Panc1 (cell line): ENCODE measurements at regions not wholly inside any gene's neighbourhood (a gene's known extent, or its start where the extent isn't known, plus 50 kb on each side); places are given as distances from the start of the nearest gene placed in this dataset.
"Not testable (repeated sequence)": the region's sequence is repeated elsewhere in the genome, so short reads cannot be mapped to it uniquely, and the experiment has no call there.

ENCODE experiments used
- ATAC-seq: fragments of 200-7000 bp; cut with Tn5 transposase; 2 replicates; pipeline ENCODE4 v1.9.1; 2020; ENCODE audit warnings: mild to moderate bottlenecking, moderate library complexity
- BruUV-seq: library from RNA; stranded (reverse); fragments of 400-500 nt; replicated peaks from 2 replicates; lab custom pipeline; 2021; lab: Mats Ljungman, UMichigan
- CTCF ChIA-PET: fragments of 300-600 bp; sonication (Branson Sonifier 250); formaldehyde crosslinking; loops from one replicate; lab custom pipeline; 2022; ENCODE audit warnings: antibody characterized with exemption; lab: Charles Lee
- POLR2A ChIA-PET: fragments of 300-600 bp; sonication (Branson Sonifier 250); formaldehyde crosslinking; loops from one replicate; lab custom pipeline; 2022; ENCODE audit warnings: antibody characterized with exemption; lab: Charles Lee
- DNase-seq: peaks from one replicate; pipeline ENCODE4 v3.0.0-alpha.2; 2010; ENCODE audit warnings: low read depth, low spot score
- H3K27ac ChIP-seq: 2 replicates; pipeline ENCODE4 v1.5.1; 2011; ENCODE audit warnings: mild to moderate bottlenecking, low read length, inconsistent platforms
- H3K27me3 ChIP-seq: fragments of 200-500 bp; sonication (Bioruptor generic); 2 replicates; pipeline ENCODE4 v1.6.0; 2014; ENCODE audit warnings: low read length, inconsistent platforms; ENCODE audit not compliant: control insufficient read depth, insufficient read depth
- H3K36me3 ChIP-seq: fragments of 200-500 bp; sonication (Bioruptor generic); 2 replicates; pipeline ENCODE4 v1.5.1; 2014; ENCODE audit warnings: inconsistent platforms, mild to moderate bottlenecking, low read length, moderate library complexity; ENCODE audit not compliant: control insufficient read depth, insufficient read depth
- H3K4me1 ChIP-seq: 2 replicates; pipeline ENCODE4 v1.5.1; 2011; ENCODE audit warnings: inconsistent platforms, mild to moderate bottlenecking, low read length, moderate library complexity; ENCODE audit not compliant: control insufficient read depth, insufficient read depth
- H3K4me3 ChIP-seq, 2 experiments: 2 replicates each; pipeline ENCODE4 v1.5.1; 2011 to 2012; ENCODE audit warnings: low read depth in 2 of 2, low read length in 2 of 2, mild to moderate bottlenecking in 2 of 2, inconsistent platforms in 1 of 2, moderate library complexity in 1 of 2
- H3K9me3 ChIP-seq: fragments of 200-500 bp; sonication (Bioruptor generic); 2 replicates; pipeline ENCODE4 v1.5.1; 2014; ENCODE audit warnings: low read depth, mild to moderate bottlenecking, inconsistent platforms, low read length, moderate library complexity; ENCODE audit not compliant: control insufficient read depth, insufficient read depth
- POLR2AphosphoS5 ChIP-seq: IDR thresholded peaks from 2 replicates; pipeline ENCODE4 v1.6.1; 2012; ENCODE audit warnings: mild to moderate bottlenecking, low read depth, low read length, moderate library complexity
- SIN3A ChIP-seq: IDR thresholded peaks from 2 replicates; pipeline ENCODE4 v1.6.1; 2012; ENCODE audit warnings: low read depth, mild to moderate bottlenecking, low read length, moderate library complexity, borderline replicate concordance; ENCODE audit not compliant: insufficient read depth
- TCF7L2 ChIP-seq: IDR thresholded peaks from 2 replicates; pipeline ENCODE4 v1.6.1; 2011; ENCODE audit warnings: mild to moderate bottlenecking, low read depth, low read length, inconsistent platforms
- in situ Hi-C: cut with HindIII; loops from 2 replicates; pipeline ENCODE4 v1.10.0; 2016; ENCODE audit warnings: low sequenced_read_pairs, low pct_unique_long_range_greater_than_20kb
- intact Hi-C: fragments of 100-400 bp; cut with micrococcal nuclease; formaldehyde crosslinking; loops from one replicate; pipeline ENCODE4 v1.10.0; 2022; ENCODE audit not compliant: unreplicated experiment
- TF ChIP-seq, protein P1 (sequence below): fragments of 450-650 bp; IDR thresholded peaks from 2 replicates; pipeline ENCODE4 v1.5.1; 2017; ENCODE audit warnings: mild to moderate bottlenecking
- TF ChIP-seq, protein P2 (sequence below), 2 experiments: IDR thresholded peaks; 2 replicates each; pipeline ENCODE4 v1.6.1; 2011 to 2012; ENCODE audit warnings: low read depth in 2 of 2, control low read depth in 1 of 2, low read length in 1 of 2, mild to moderate bottlenecking in 1 of 2, moderate library complexity in 1 of 2; ENCODE audit not compliant: insufficient read depth in 1 of 2

DNA sequence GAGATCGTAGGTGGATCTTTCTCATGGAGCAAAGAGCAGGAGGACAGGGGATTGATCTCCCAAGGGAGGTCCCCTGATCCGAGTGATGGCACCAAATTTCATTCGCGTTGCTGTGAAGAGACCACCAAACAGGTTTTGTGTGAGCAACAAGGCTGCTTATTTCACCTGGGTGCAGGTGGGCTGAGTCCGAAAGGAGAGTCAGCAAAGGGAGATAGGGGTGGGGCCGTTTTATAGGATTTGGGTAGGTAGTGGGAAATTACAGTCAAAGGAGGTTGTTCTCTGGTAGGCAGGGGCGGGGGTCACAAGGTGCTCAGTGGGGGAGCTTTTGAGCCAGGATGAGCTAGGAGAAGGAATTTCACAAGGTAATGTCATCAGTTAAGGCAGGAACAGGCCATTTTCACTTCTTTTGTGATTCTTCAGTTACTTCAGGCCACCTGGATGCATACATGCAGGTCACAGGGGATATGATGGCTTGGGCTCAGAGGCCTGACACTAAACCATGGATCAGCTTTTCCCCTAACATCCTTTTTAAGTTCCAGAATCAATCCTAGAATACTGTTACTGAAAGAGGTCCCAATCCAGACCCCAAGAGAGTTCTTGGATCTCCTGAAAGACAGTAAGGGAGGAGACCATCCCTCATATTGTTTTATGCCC lies 110.6 kb upstream of the PPM1J start:
- DNase-seq, in situ Hi-C loops, intact Hi-C loops, H3K9me3 ChIP-seq, H3K4me1 ChIP-seq, CTCF ChIA-PET, BruUV-seq, H3K4me3 ChIP-seq, H3K36me3 ChIP-seq, H3K27me3 ChIP-seq, POLR2A ChIA-PET, H3K27ac ChIP-seq, ATAC-seq: not testable (repeated sequence)

DNA sequence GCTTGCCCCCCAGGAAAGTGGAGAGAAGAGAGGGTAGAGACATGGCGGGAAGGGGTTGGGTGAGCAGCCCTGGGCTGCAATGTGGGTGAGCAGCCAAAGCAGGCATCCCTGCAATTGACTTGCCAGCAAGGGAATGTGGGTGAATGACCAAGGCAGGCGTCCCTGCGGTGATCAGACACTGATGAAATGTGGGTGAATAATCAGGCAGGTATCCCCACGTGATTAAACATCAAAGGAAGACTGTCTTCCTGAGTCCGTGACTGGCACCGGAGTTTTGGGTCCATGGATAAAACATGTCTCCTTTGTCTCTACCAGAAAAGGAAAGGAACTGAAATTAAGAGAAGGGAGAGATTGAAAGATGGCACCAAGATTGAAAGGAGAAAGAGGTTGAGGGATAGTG lies 109.9 kb upstream of the PPM1J start:
- ATAC-seq, H3K4me1 ChIP-seq, in situ Hi-C loops, H3K9me3 ChIP-seq, H3K36me3 ChIP-seq, H3K27ac ChIP-seq, BruUV-seq, intact Hi-C loops, POLR2A ChIA-PET, CTCF ChIA-PET, DNase-seq, H3K4me3 ChIP-seq, H3K27me3 ChIP-seq: not testable (repeated sequence)

DNA sequence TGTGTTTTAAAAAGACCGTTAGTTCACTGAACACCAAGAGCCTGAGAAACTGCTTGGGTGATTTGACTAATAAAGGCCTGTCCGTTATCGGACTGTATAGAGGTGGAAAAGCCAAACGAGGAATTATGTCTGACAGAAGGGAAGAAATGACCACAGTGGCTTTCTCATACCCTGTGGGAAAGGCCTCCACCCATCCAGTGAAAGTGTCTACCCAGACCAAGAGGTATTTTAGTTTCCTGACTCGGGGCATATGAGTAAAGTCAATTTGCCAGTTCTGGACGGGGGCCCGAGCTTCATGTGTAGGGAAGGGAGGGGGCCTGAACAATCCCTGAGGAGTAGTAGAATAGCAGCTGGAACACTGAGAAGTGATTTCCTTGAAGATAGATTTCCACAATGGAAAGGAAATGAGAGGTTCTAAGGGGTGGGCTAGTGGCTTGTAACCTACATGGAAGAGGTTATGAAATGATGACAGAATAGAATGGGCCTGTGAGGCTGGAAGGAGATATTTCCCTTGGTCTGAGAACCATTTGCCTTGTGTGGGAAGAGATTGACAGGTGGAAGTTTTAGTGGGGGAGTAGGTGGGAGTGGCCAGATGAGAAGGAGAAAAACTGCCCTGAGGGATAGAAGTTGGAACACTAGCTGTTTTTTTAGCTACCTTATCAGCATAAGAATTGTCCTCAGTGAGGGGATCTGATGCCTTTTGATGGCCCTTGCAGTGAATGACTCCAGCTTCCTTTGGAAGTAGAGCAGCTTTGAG lies 106.4 kb upstream of the PPM1J start:
- BruUV-seq, ATAC-seq, H3K27ac ChIP-seq: not testable (repeated sequence)

DNA sequence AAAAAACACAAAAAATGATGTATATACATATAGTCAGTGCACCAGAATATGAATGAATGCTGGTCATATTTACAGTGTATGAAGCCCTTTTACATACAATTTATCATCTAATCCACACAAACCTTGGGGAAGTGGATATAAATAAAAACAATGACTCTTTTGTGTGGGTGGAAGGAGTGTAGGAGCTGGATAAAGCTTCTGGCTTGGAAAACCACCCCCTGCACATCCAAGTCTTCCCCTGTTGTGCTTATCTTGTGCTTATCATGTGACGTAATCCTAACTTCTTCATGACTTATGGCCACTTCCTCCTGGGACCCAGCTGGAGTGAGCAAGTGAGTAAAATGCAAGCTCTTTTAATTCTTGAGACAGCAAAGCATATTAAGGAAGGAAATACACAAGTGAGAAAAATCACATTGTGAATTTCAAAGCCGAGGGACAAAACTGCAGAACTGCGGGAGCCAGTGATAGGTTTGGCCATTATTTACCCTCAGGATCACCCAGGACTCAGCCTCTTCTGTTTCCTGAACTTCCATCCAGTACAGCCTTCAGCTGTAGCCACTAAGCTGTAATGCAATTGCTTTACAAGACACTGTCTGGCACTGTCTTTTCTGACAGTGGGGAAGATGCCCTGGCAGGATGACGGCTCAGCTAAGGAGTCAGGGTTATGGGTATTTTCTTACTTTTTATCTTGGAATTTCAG lies 104.0 kb upstream of the PPM1J start:
- TF ChIP-seq, protein P1, sequence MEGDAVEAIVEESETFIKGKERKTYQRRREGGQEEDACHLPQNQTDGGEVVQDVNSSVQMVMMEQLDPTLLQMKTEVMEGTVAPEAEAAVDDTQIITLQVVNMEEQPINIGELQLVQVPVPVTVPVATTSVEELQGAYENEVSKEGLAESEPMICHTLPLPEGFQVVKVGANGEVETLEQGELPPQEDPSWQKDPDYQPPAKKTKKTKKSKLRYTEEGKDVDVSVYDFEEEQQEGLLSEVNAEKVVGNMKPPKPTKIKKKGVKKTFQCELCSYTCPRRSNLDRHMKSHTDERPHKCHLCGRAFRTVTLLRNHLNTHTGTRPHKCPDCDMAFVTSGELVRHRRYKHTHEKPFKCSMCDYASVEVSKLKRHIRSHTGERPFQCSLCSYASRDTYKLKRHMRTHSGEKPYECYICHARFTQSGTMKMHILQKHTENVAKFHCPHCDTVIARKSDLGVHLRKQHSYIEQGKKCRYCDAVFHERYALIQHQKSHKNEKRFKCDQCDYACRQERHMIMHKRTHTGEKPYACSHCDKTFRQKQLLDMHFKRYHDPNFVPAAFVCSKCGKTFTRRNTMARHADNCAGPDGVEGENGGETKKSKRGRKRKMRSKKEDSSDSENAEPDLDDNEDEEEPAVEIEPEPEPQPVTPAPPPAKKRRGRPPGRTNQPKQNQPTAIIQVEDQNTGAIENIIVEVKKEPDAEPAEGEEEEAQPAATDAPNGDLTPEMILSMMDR = no peak
- TF ChIP-seq TCF7L2 (no peak), POLR2AphosphoS5 (no peak), SIN3A (no peak)
- TF ChIP-seq, protein P2, sequence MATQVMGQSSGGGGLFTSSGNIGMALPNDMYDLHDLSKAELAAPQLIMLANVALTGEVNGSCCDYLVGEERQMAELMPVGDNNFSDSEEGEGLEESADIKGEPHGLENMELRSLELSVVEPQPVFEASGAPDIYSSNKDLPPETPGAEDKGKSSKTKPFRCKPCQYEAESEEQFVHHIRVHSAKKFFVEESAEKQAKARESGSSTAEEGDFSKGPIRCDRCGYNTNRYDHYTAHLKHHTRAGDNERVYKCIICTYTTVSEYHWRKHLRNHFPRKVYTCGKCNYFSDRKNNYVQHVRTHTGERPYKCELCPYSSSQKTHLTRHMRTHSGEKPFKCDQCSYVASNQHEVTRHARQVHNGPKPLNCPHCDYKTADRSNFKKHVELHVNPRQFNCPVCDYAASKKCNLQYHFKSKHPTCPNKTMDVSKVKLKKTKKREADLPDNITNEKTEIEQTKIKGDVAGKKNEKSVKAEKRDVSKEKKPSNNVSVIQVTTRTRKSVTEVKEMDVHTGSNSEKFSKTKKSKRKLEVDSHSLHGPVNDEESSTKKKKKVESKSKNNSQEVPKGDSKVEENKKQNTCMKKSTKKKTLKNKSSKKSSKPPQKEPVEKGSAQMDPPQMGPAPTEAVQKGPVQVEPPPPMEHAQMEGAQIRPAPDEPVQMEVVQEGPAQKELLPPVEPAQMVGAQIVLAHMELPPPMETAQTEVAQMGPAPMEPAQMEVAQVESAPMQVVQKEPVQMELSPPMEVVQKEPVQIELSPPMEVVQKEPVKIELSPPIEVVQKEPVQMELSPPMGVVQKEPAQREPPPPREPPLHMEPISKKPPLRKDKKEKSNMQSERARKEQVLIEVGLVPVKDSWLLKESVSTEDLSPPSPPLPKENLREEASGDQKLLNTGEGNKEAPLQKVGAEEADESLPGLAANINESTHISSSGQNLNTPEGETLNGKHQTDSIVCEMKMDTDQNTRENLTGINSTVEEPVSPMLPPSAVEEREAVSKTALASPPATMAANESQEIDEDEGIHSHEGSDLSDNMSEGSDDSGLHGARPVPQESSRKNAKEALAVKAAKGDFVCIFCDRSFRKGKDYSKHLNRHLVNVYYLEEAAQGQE (IDR thresholded peaks at IDR 0.05; ENCODE audit: insufficient read depth in 1 of 2, low read depth in 2 of 2, low read length in 1 of 2) = no peak
- intact Hi-C loops = no loop called here
- H3K27me3 ChIP-seq = no peaks in the 10 kb centered on the region
- ChIA-PET POLR2A (no interaction called here), CTCF (no interaction called here)
- H3K9me3 ChIP-seq = no peaks in the 10 kb centered on the region
- DNase-seq (no peak), ATAC-seq (no peak)
- no peak overlapping the region for H3K27ac ChIP-seq
- BruUV-seq = no TSS peak
- in situ Hi-C loops = no loop called here
- no peaks in the 10 kb centered on the region for H3K36me3 ChIP-seq
- H3K4me1 ChIP-seq = no peaks in the 10 kb centered on the region
- no peak overlapping the region for H3K4me3 ChIP-seq

More for the DNA sequence above, 106.4 kb upstream of the PPM1J start:
- H3K4me3 ChIP-seq, H3K9me3 ChIP-seq, H3K27me3 ChIP-seq, H3K4me1 ChIP-seq, DNase-seq, POLR2A ChIA-PET, in situ Hi-C loops, H3K36me3 ChIP-seq, intact Hi-C loops, CTCF ChIA-PET: not testable (repeated sequence)
